ENCODE measurements at regions not wholly inside any gene's neighbourhood (a gene's known extent, or its start where the extent isn't known, plus 50 kb on each side); places are given as distances from the start of the nearest gene placed in this dataset.

DNA sequence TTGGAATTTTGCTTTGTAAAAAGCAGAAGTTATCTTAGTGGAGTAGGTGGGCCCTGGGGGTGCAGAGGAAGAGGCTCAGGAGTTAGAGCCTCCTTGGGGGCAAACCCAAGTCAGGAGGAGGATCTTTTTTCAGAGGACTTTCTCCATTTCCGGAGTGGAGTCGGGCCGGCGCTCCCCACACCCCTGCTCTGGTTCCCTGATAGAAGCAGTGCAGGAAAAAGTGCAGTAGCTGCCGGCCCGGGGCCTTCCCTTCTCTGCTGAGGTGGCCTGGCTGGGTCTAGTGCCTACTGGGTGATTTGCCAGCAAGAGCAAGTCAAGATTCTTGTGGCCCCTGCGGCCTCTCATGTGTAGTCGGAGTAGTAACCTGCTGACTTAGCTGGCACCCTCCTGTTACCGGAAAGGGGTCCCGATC is 124.2 kb upstream of the HS6ST1 start:
- TF ChIP-seq ZNF274 (CRISPR knock-in tag; IDR thresholded peaks at IDR 0.05) = no peak
- TF ChIP-seq, protein P1, sequence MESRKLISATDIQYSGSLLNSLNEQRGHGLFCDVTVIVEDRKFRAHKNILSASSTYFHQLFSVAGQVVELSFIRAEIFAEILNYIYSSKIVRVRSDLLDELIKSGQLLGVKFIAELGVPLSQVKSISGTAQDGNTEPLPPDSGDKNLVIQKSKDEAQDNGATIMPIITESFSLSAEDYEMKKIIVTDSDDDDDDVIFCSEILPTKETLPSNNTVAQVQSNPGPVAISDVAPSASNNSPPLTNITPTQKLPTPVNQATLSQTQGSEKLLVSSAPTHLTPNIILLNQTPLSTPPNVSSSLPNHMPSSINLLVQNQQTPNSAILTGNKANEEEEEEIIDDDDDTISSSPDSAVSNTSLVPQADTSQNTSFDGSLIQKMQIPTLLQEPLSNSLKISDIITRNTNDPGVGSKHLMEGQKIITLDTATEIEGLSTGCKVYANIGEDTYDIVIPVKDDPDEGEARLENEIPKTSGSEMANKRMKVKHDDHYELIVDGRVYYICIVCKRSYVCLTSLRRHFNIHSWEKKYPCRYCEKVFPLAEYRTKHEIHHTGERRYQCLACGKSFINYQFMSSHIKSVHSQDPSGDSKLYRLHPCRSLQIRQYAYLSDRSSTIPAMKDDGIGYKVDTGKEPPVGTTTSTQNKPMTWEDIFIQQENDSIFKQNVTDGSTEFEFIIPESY (CRISPR knock-in tag; IDR thresholded peaks at IDR 0.05) = no peak
- TF ChIP-seq, protein P2, sequence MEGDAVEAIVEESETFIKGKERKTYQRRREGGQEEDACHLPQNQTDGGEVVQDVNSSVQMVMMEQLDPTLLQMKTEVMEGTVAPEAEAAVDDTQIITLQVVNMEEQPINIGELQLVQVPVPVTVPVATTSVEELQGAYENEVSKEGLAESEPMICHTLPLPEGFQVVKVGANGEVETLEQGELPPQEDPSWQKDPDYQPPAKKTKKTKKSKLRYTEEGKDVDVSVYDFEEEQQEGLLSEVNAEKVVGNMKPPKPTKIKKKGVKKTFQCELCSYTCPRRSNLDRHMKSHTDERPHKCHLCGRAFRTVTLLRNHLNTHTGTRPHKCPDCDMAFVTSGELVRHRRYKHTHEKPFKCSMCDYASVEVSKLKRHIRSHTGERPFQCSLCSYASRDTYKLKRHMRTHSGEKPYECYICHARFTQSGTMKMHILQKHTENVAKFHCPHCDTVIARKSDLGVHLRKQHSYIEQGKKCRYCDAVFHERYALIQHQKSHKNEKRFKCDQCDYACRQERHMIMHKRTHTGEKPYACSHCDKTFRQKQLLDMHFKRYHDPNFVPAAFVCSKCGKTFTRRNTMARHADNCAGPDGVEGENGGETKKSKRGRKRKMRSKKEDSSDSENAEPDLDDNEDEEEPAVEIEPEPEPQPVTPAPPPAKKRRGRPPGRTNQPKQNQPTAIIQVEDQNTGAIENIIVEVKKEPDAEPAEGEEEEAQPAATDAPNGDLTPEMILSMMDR (CRISPR knock-in tag; IDR thresholded peaks at IDR 0.05) = no peak
- TF ChIP-seq MEF2D (CRISPR knock-in tag; IDR thresholded peaks at IDR 0.05) = no peak
- no peak for TF ChIP-seq PPARG (CRISPR knock-in tag; conservative IDR thresholded peaks at IDR 0.05)
